HCT116 (cell line): ENCODE measurements at regions not wholly inside any gene's neighbourhood (a gene's known extent, or its start where the extent isn't known, plus 50 kb on each side); places are given as distances from the start of the nearest gene placed in this dataset.

Experiments used
- CEBPB ChIP-seq: IDR thresholded peaks from 2 replicates; pipeline ENCODE4 v1.6.1; 2012; ENCODE audit warnings: low read depth
- POLR2A ChIP-seq: IDR thresholded peaks from 2 replicates; pipeline ENCODE4 v1.7.0; 2011; ENCODE audit warnings: borderline replicate concordance; ENCODE audit not compliant: insufficient read depth, insufficient read length; ENCODE audit errors: extremely low read depth
- POLR2AphosphoS5 ChIP-seq: IDR thresholded peaks from 2 replicates; pipeline ENCODE4 v1.6.1; 2011; ENCODE audit warnings: mild to moderate bottlenecking, low read depth, low read length, moderate library complexity
- RAD21 ChIP-seq: IDR thresholded peaks from 2 replicates; pipeline ENCODE4 v1.6.1; 2012; ENCODE audit warnings: low read depth, mild to moderate bottlenecking
- SIN3A ChIP-seq: IDR thresholded peaks from 2 replicates; pipeline ENCODE4 v1.6.1; 2012; ENCODE audit warnings: low read depth
- SP1 ChIP-seq: IDR thresholded peaks from 2 replicates; pipeline ENCODE4 v1.6.1; 2012; ENCODE audit warnings: low read depth
- TCF7L2 ChIP-seq: IDR thresholded peaks from 2 replicates; pipeline ENCODE4 v1.7.0; 2011; ENCODE audit warnings: borderline replicate concordance, inconsistent platforms; ENCODE audit not compliant: insufficient read depth, insufficient read length; ENCODE audit errors: extremely low read depth
- YY1 ChIP-seq: IDR thresholded peaks from 2 replicates; pipeline ENCODE4 v1.6.1; 2011; ENCODE audit warnings: low read length, low read depth, moderate library complexity, mild to moderate bottlenecking; ENCODE audit not compliant: insufficient replicate concordance; ENCODE audit errors: extremely low read depth
- ZNF274 ChIP-seq: fragments of 200-500 bp; sonication (Bioruptor generic); IDR thresholded peaks from 2 replicates; pipeline ENCODE4 v1.6.1; 2014; ENCODE audit warnings: mild to moderate bottlenecking, low read depth, low read length, inconsistent platforms
- TF ChIP-seq, protein P1 (sequence below), 3 experiments: fragments of 200-600 bp in 1 of 3; sonication (generic) in 1 of 3; IDR thresholded peaks in 2 of 3; conservative IDR thresholded peaks in 1 of 3; 2 replicates each; pipeline ENCODE4 v1.5.1; 2012 to 2017; ENCODE audit warnings: low read depth in 2 of 3, low read length in 2 of 3, antibody characterized with exemption in 1 of 3, borderline replicate concordance in 1 of 3, control low read depth in 1 of 3, mild to moderate bottlenecking in 1 of 3, mixed read lengths in 1 of 3, mixed run types in 1 of 3, moderate library complexity in 1 of 3; ENCODE audit not compliant: insufficient read depth in 1 of 3
- TF ChIP-seq, protein P2 (sequence below): IDR thresholded peaks from 2 replicates; pipeline ENCODE4 v1.6.1; 2012; ENCODE audit warnings: low read depth
- TF ChIP-seq, protein P3 (sequence below): IDR thresholded peaks from 2 replicates; pipeline ENCODE4 v1.6.1; 2012

DNA sequence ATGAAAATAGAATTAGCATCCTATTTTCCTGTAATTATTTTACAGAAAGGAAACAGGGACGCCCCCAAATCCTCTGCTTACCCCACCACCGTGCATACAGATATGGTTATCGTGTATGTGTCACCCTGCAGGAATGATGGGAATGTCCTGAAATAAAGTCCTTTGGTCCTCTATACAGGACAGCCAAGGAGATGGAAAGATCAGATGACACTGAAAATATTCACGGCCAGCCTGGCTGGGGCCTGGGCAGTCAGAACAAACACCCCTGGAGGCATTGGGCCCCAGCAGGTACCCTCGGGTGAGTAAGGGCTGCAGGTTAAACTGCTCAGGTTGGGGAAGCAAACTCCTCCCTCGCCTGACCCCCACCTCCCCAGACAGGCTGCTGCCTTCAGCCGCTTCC is 368.0 kb downstream of the FOXL1 start:
- no peak for TF ChIP-seq RAD21
- TF ChIP-seq, protein P1, sequence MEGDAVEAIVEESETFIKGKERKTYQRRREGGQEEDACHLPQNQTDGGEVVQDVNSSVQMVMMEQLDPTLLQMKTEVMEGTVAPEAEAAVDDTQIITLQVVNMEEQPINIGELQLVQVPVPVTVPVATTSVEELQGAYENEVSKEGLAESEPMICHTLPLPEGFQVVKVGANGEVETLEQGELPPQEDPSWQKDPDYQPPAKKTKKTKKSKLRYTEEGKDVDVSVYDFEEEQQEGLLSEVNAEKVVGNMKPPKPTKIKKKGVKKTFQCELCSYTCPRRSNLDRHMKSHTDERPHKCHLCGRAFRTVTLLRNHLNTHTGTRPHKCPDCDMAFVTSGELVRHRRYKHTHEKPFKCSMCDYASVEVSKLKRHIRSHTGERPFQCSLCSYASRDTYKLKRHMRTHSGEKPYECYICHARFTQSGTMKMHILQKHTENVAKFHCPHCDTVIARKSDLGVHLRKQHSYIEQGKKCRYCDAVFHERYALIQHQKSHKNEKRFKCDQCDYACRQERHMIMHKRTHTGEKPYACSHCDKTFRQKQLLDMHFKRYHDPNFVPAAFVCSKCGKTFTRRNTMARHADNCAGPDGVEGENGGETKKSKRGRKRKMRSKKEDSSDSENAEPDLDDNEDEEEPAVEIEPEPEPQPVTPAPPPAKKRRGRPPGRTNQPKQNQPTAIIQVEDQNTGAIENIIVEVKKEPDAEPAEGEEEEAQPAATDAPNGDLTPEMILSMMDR (IDR thresholded peaks at IDR 0.05 in 2 of 3, conservative IDR thresholded peaks at IDR 0.05 in 1 of 3; ENCODE audit: borderline replicate concordance in 1 of 3, insufficient read depth in 1 of 3, low read depth in 2 of 3, low read length in 2 of 3), result no peak
- TF ChIP-seq SP1, result no peak
- no peak for TF ChIP-seq YY1
- no peak for TF ChIP-seq POLR2A
- TF ChIP-seq POLR2AphosphoS5, result no peak
- TF ChIP-seq, protein P2, sequence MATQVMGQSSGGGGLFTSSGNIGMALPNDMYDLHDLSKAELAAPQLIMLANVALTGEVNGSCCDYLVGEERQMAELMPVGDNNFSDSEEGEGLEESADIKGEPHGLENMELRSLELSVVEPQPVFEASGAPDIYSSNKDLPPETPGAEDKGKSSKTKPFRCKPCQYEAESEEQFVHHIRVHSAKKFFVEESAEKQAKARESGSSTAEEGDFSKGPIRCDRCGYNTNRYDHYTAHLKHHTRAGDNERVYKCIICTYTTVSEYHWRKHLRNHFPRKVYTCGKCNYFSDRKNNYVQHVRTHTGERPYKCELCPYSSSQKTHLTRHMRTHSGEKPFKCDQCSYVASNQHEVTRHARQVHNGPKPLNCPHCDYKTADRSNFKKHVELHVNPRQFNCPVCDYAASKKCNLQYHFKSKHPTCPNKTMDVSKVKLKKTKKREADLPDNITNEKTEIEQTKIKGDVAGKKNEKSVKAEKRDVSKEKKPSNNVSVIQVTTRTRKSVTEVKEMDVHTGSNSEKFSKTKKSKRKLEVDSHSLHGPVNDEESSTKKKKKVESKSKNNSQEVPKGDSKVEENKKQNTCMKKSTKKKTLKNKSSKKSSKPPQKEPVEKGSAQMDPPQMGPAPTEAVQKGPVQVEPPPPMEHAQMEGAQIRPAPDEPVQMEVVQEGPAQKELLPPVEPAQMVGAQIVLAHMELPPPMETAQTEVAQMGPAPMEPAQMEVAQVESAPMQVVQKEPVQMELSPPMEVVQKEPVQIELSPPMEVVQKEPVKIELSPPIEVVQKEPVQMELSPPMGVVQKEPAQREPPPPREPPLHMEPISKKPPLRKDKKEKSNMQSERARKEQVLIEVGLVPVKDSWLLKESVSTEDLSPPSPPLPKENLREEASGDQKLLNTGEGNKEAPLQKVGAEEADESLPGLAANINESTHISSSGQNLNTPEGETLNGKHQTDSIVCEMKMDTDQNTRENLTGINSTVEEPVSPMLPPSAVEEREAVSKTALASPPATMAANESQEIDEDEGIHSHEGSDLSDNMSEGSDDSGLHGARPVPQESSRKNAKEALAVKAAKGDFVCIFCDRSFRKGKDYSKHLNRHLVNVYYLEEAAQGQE, result no peak
- no peak for TF ChIP-seq ZNF274
- TF ChIP-seq TCF7L2, result no peak
- no peak for TF ChIP-seq CEBPB
- no peak for TF ChIP-seq SIN3A
- TF ChIP-seq, protein P3, sequence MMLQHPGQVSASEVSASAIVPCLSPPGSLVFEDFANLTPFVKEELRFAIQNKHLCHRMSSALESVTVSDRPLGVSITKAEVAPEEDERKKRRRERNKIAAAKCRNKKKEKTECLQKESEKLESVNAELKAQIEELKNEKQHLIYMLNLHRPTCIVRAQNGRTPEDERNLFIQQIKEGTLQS, result no peak
